PFSK-1 (cell line): ENCODE measurements at regions not wholly inside any gene's neighbourhood (a gene's known extent, or its start where the extent isn't known, plus 50 kb on each side); places are given as distances from the start of the nearest gene placed in this dataset.

ENCODE experiments used
- POLR2AphosphoS5 ChIP-seq: IDR thresholded peaks from 2 replicates; pipeline ENCODE4 v1.6.1; 2012; ENCODE audit warnings: low read depth, mild to moderate bottlenecking, control low read depth, low read length, moderate library complexity
- SIN3A ChIP-seq: IDR thresholded peaks from 2 replicates; pipeline ENCODE4 v1.6.1; 2012; ENCODE audit warnings: mild to moderate bottlenecking, low read length, moderate library complexity, borderline replicate concordance; ENCODE audit not compliant: insufficient read depth

DNA sequence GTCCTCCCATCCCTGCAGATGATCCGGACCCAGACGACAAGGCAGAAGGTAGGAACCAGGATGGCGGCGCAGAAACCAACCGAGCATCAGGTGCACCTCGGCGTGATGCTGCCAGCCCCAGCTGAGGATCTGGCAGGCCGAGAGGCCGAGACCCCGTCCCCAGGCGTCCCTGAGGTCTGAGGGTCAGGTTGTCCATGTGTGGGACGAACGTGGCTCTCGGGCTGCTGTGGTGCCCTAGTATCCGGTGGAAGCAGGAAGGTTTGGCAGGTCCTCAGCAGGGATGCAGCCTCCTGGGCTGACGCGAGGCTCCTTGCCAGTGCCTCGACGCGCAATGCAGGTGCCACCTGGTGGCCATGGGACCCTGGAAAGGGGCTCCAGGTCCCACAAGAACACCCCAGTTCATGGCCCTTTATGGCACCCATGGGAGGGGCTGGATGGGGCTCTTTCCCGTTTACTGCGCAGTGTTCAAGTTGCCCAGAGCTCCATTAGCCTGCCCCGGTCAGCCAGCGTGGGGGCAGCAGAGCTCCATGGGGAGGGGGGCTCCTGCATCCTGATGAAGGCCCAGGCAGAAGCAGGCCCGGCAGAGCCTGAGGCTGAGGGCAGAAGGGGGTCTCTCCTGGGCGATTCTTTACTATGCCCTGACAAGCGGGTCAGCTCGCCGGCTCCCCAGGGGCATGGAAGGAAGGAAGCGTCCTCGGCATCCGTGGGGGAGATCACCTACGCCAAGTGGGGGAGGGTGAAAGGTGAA lies 129.9 kb downstream of the CTTN start:
- TF ChIP-seq POLR2AphosphoS5 = no peak
- TF ChIP-seq SIN3A = no peak
